OCI-LY7 (cell line): ENCODE measurements at regions not wholly inside any gene's neighbourhood (a gene's known extent, or its start where the extent isn't known, plus 50 kb on each side); places are given as distances from the start of the nearest gene placed in this dataset.

ENCODE experiments used
- BruUV-seq: library from RNA; stranded (reverse); fragments of 400-500 nt; replicated peaks from 2 replicates; lab custom pipeline; 2021; lab: Mats Ljungman, UMichigan
- CTCF ChIA-PET: fragments of 300-600 bp; sonication (Branson Sonifier 250); formaldehyde crosslinking; loops from one replicate; lab custom pipeline; 2022; ENCODE audit warnings: antibody characterized with exemption; ENCODE audit not compliant: unreplicated experiment; lab: Charles Lee
- POLR2A ChIA-PET: fragments of 300-600 bp; sonication (Branson Sonifier 250); formaldehyde crosslinking; loops from one replicate; lab custom pipeline; 2022; ENCODE audit warnings: antibody characterized with exemption; lab: Charles Lee
- DNase-seq: peaks from one replicate; pipeline ENCODE4 v3.0.0-alpha.2; 2015; ENCODE audit warnings: low spot score
- H2AFZ ChIP-seq: fragments of 200-600 bp; sonication (generic), shearing (Covaris generic); 2 replicates; pipeline ENCODE4 v1.6.1; 2014; ENCODE audit warnings: mild to moderate bottlenecking, antibody characterized with exemption, low read length, moderate library complexity
- H3K27ac ChIP-seq: fragments of 200-600 bp; sonication (generic); 2 replicates; pipeline ENCODE4 v1.5.1; 2014; ENCODE audit warnings: mixed run types, low read depth, mild to moderate bottlenecking, moderate library complexity, low read length, inconsistent platforms; ENCODE audit not compliant: poor library complexity, severe bottlenecking
- H3K36me3 ChIP-seq: fragments of 200-600 bp; sonication (generic); 2 replicates; pipeline ENCODE4 v1.6.1; 2014; ENCODE audit warnings: mild to moderate bottlenecking, antibody characterized with exemption, low read length, moderate library complexity, mixed read lengths; ENCODE audit not compliant: insufficient read depth
- H3K4me1 ChIP-seq: fragments of 200-600 bp; sonication (generic); 2 replicates; pipeline ENCODE4 v1.5.1; 2014; ENCODE audit warnings: mild to moderate bottlenecking, low read length; ENCODE audit not compliant: insufficient read depth, poor library complexity, severe bottlenecking
- H3K4me2 ChIP-seq: fragments of 200-600 bp; sonication (generic); 2 replicates; pipeline ENCODE4 v1.6.1; 2014; ENCODE audit warnings: mild to moderate bottlenecking, low read length
- H3K4me3 ChIP-seq: fragments of 200-600 bp; sonication (generic); 2 replicates; pipeline ENCODE4 v1.5.1; 2014; ENCODE audit warnings: mild to moderate bottlenecking, low read depth, low read length; ENCODE audit not compliant: poor library complexity, severe bottlenecking
- H3K79me2 ChIP-seq: fragments of 200-600 bp; sonication (generic); 2 replicates; pipeline ENCODE4 v1.6.1; 2016; ENCODE audit warnings: low read depth, mild to moderate bottlenecking, low read length, moderate library complexity, mixed read lengths; ENCODE audit not compliant: insufficient read depth
- H3K9me2 ChIP-seq: fragments of 200-600 bp; sonication (generic); 2 replicates; pipeline ENCODE4 v1.6.1; 2016; ENCODE audit warnings: mild to moderate bottlenecking, low read length, mixed read lengths; ENCODE audit not compliant: insufficient read depth
- H3K9me3 ChIP-seq: fragments of 200-600 bp; sonication (generic); 2 replicates; pipeline ENCODE4 v1.6.1; 2014; ENCODE audit warnings: mild to moderate bottlenecking, mixed run types, low read length, mixed read lengths
- H4K20me1 ChIP-seq: fragments of 200-600 bp; sonication (generic); 2 replicates; pipeline ENCODE4 v1.6.1; 2014; ENCODE audit warnings: mild to moderate bottlenecking, antibody characterized with exemption, low read length, moderate library complexity, mixed read lengths; ENCODE audit not compliant: insufficient read depth
- CTCF ChIP-seq: fragments of 200-600 bp; sonication (generic); conservative IDR thresholded peaks from 2 replicates; pipeline ENCODE4 v1.5.1; 2014; ENCODE audit warnings: mild to moderate bottlenecking, antibody characterized with exemption, low read length, moderate library complexity, mixed read lengths
- EZH2phosphoT487 ChIP-seq: fragments of 200-600 bp; sonication (generic); IDR thresholded peaks from 2 replicates; pipeline ENCODE4 v1.6.1; 2018; ENCODE audit warnings: low read depth, borderline replicate concordance, mild to moderate bottlenecking, mixed run types, antibody characterized with exemption, low read length, moderate library complexity, mixed read lengths
- intact Hi-C: fragments of 100-400 bp; cut with micrococcal nuclease; formaldehyde crosslinking; loops from one replicate; pipeline ENCODE4 v1.10.0; 2022; ENCODE audit not compliant: unreplicated experiment

DNA sequence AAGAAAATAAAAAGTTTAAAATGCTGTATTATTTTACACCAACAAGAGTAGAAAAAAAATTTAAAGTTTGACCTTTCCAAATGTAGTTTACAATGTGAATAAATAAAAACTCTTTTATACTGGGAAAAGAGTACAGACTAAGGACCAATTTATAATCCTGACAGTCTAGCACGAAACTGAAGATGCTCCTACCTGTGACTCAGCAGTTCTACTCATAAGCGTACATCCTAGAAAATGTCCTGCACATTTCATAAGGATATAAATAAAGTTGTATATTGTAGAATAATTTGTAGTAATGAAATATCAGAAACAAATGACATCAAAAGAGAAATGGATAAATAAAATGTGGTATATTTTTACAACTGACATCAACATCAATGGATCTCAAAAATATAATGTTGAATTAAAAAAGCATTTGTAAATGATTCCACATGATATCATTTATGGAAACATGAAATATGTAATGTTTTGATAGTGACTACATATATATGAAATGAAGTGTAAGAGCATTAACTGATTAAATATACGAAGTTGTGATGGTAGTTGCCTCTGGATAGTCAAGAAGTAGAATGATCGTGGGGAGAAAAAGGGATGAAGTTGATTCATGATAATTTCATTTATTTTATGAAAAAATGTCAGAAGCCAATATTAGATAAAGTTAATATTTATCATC is 161.3 kb upstream of the CBLB start:
- intact Hi-C loops, result no loop called here

DNA sequence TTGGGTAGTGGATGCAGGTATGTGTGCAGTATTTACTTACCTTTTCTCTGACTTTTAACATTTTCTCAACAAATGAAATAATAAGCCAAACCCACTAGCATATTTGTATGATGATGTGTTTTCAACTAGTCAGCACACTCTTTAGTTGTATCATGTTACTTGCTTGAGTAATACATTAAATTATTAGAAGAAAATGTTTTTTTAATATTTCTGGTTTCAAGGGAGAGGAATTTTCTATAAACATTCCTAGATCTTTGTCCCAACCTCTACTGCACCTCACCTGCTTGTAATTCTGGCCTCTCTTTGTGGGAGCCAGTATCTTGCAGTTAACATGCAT is 161.8 kb upstream of the CBLB start:
- no TSS peak for BruUV-seq
- H4K20me1 ChIP-seq, result no peaks in the 10 kb centered on the region
- ChIA-PET CTCF (no interaction called here), POLR2A (no interaction called here)
- TF ChIP-seq EZH2phosphoT487 (no peak), CTCF (no peak)
- H3K4me1 ChIP-seq, result no peaks in the 10 kb centered on the region
- H3K4me2 ChIP-seq, result no peak overlapping the region
- H3K9me3 ChIP-seq, result no peaks in the 10 kb centered on the region
- no peak overlapping the region for H3K27ac ChIP-seq
- intact Hi-C loops, result no loop called here
- H3K36me3 ChIP-seq, result no peaks in the 10 kb centered on the region
- no peaks in the 10 kb centered on the region for H3K79me2 ChIP-seq
- DNase-seq, result no peak
- no peak overlapping the region for H2AFZ ChIP-seq
- H3K4me3 ChIP-seq, result no peak overlapping the region
- H3K9me2 ChIP-seq, result no peaks in the 10 kb centered on the region

More for the DNA sequence above, 161.3 kb upstream of the CBLB start:
- Histone ChIP-seq H3K9me2 (no peaks in the 10 kb centered on the region), H3K27ac (no peak overlapping the region), H3K4me3 (no peak overlapping the region), H2AFZ (no peak overlapping the region), H3K9me3 (no peaks in the 10 kb centered on the region), H4K20me1 (no peaks in the 10 kb centered on the region), H3K79me2 (no peaks in the 10 kb centered on the region), H3K4me1 (no peaks in the 10 kb centered on the region), H3K4me2 (no peak overlapping the region), H3K36me3 (no peaks in the 10 kb centered on the region)
- ChIA-PET POLR2A (no interaction called here), CTCF (no interaction called here)
- TF ChIP-seq EZH2phosphoT487 (no peak), CTCF (no peak)
- no peak for DNase-seq
- BruUV-seq, result no TSS peak

DNA sequence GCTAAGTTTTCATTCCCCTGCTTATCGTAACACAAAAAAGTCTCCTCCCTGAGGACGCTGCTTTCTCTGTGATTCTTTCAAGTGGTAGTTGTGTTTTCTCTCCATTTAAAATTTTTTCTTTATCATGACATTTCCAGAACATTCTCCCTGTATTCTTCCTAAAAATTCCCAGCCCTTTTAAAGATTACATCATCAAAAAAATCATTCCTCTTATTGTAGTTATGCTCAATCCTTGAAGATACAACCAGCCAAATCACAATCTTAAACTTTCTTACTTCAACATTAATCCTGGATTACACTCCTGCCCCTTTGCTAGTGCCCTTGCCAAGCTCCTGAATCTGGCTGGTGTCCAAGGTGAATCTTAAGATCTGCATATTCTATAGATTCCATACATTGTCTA is 163.7 kb upstream of the CBLB start:
- CTCF ChIA-PET, result no interaction called here
- intact Hi-C loops, result no loop called here

More for the DNA sequence above, 163.7 kb upstream of the CBLB start:
- BruUV-seq, result no TSS peak
- H3K4me3 ChIP-seq, result no peak overlapping the region
- H3K9me2 ChIP-seq, result no peaks in the 10 kb centered on the region
- POLR2A ChIA-PET, result interaction anchor here (1.6 to 2.8 kb wide), 2 partner anchors 9 to 10 kb away, joined by 3 to 10 read pairs; no protein-coding TSS in a partner anchor
- H4K20me1 ChIP-seq, result no peaks in the 10 kb centered on the region
- no peak overlapping the region; the same call in 1 of the 2 replicates for H2AFZ ChIP-seq
- no peak overlapping the region for H3K27ac ChIP-seq
- DNase-seq, result no peak
- no peaks in the 10 kb centered on the region for H3K4me1 ChIP-seq
- H3K4me2 ChIP-seq, result no peak overlapping the region
- no peaks in the 10 kb centered on the region for H3K79me2 ChIP-seq
- H3K9me3 ChIP-seq, result no peaks in the 10 kb centered on the region
- no peaks in the 10 kb centered on the region for H3K36me3 ChIP-seq
- TF ChIP-seq EZH2phosphoT487 (no peak), CTCF (no peak)
